BJ (cell line): ENCODE measurements at regions not wholly inside any gene's neighbourhood (a gene's known extent, or its start where the extent isn't known, plus 50 kb on each side); places are given as distances from the start of the nearest gene placed in this dataset.

Source experiments
- CTCF ChIA-PET: fragments of 350-600 bp; formaldehyde crosslinking; extraction: SDS; loops from one replicate; lab custom pipeline; 2021; ENCODE audit warnings: antibody characterized with exemption, inconsistent platforms; lab: Yijun Ruan, JAX
- POLR2A ChIA-PET: fragments of 300-600 bp; sonication (Branson Sonifier 250); formaldehyde crosslinking; extraction: SDS; loops from one replicate; lab custom pipeline; 2021; ENCODE audit warnings: antibody characterized with exemption; lab: Charles Lee
- DNase-seq: peaks from one replicate; pipeline ENCODE4 v3.0.0-alpha.2; 2011; ENCODE audit warnings: low read depth
- H3K27me3 ChIP-seq: 2 replicates; pipeline ENCODE4 v1.6.0; 2011; ENCODE audit warnings: low read length; ENCODE audit not compliant: control insufficient read depth, insufficient read depth
- H3K36me3 ChIP-seq: 2 replicates; pipeline ENCODE4 v1.5.1; 2011; ENCODE audit warnings: low read length; ENCODE audit not compliant: control insufficient read depth, insufficient read depth
- H3K4me3 ChIP-seq: 2 replicates; pipeline ENCODE4 v1.5.1; 2011; ENCODE audit warnings: low read depth, mild to moderate bottlenecking, control low read depth, low read length
- CTCF ChIP-seq: IDR thresholded peaks from 2 replicates; pipeline ENCODE4 v1.5.1; 2011; ENCODE audit warnings: low read depth, mild to moderate bottlenecking, control low read depth, inconsistent platforms, low read length, moderate library complexity; ENCODE audit not compliant: insufficient read depth

DNA sequence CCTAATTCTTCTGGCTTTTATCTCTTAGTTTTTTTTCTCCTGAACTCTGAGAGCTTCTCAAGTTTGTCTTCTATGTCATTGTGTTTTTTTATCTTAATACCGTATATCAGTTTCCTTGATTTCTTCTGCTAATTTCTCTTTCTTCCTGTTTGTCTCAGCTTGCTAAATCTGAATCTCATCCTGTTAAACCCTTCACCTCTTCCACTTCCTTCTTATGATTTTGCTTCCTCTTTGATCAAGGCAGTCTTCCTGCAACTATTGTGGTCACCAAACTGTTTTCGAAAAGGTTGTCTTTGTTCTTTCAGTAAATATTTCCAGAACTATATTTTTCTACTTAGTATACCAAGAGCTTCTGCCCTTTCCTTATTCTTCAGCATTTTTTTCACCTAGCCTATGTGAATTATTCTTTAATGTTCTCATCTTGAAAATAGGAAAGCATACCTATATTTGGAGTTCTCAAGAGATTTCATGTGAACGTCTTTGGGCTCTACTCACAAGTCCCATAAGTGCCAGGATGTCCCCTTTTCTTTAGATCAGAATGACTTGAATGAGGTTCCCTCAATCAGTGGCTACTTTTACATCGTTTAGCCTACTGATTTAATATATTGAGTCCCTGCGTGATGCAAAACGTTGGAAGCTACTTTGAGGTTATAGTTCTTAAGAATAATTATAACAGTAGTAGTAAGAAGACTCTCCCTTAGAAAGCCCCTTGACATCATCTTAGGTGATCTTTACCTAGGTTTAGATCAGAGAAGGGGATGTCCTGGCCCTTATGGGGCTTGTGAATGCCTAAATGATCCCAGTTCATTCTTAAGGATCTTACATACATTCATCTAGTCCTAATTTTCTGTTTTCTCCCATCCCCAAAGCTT is 415.4 kb upstream of the AUTS2 start:
- ChIA-PET POLR2A (no interaction called here), CTCF (no interaction called here)
- Histone ChIP-seq H3K27me3 (no peaks in the 10 kb centered on the region), H3K36me3 (no peaks in the 10 kb centered on the region), H3K4me3 (no peak overlapping the region)
- no peak for DNase-seq
- TF ChIP-seq CTCF: no peak

DNA sequence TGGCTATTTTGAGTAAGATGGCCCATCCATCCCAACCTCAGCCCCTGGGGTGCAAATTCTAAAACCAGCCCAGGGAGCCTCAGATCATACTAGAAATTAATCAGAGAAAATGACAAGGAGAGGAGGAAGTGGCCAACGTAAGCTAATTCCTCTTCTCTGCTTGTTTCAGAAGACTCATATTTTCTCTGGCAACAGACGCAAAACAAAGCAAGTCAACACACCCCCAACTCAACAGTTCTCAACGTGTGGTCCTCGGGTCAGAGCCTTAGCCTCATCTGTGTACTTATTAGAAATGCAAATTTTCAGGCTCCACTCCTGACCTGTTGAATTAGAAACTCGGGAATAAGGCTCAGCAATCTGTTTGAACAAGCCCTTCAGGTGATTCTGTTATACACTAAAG is 413.9 kb upstream of the AUTS2 start:
- Histone ChIP-seq H3K4me3 (no peak overlapping the region), H3K27me3 (no peaks in the 10 kb centered on the region), H3K36me3 (no peaks in the 10 kb centered on the region)
- ChIA-PET POLR2A (no interaction called here), CTCF (no interaction called here)
- TF ChIP-seq CTCF: no peak
- DNase-seq: no peak

DNA sequence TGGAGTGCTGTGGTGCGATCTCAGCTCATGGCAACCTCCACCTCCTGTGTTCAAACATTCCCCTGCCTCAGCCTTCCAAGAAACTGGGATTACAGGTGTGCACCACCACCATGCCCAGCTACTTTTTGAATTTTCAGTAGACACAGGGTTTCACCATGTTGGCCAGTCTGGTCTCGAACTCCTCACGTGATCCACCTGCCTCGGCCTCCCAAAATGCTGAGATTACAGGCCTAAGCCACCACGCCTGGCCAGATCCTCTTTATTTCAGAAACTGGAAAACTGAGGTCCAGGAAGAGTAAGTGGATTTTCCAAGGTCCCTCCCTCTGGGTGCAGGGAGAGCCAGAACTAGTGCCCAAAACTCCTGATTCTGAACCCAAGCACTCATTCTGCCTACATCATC is 413.1 kb upstream of the AUTS2 start:
- Histone ChIP-seq H3K4me3 (no peak overlapping the region), H3K27me3 (no peaks in the 10 kb centered on the region), H3K36me3 (no peaks in the 10 kb centered on the region)
- DNase-seq: no peak
- ChIA-PET CTCF (no interaction called here), POLR2A (no interaction called here)
- TF ChIP-seq CTCF: no peak

GRCh38 chr7:69186974-69187373 is 411.3 kb upstream of the AUTS2 start:
- CTCF ChIA-PET: no interaction called here
- Histone ChIP-seq H3K4me3 (no peak overlapping the region), H3K36me3 (no peaks in the 10 kb centered on the region), H3K27me3 (no peaks in the 10 kb centered on the region)
- no peak for TF ChIP-seq CTCF
- DNase-seq: no peak
- POLR2A ChIA-PET: no interaction called here

GRCh38 chr7:69187824-69188333 is 410.4 kb upstream of the AUTS2 start:
- H3K27me3 ChIP-seq: no peaks in the 10 kb centered on the region
- ChIA-PET POLR2A (no interaction called here), CTCF (no interaction called here)
- DNase-seq: no peak
- H3K4me3 ChIP-seq: no peak overlapping the region
- TF ChIP-seq CTCF: no peak
- no peaks in the 10 kb centered on the region for H3K36me3 ChIP-seq
